B cell (primary cell): ENCODE measurements at regions not wholly inside any gene's neighbourhood (a gene's known extent, or its start where the extent isn't known, plus 50 kb on each side); places are given as distances from the start of the nearest gene placed in this dataset.

Source experiments
- CTCF ChIP-seq: fragments of 200-600 bp; IDR thresholded peaks from one replicate; pipeline ENCODE4 v1.8.0; 2022; ENCODE audit warnings: antibody characterized with exemption, mild to moderate bottlenecking
- EZH2 ChIP-seq: IDR thresholded peaks from 2 replicates; pipeline ENCODE4 v1.6.1; 2012; ENCODE audit warnings: borderline replicate concordance, low read depth, mild to moderate bottlenecking, moderate library complexity, low read length; ENCODE audit not compliant: insufficient read depth, poor library complexity, severe bottlenecking

- TF ChIP-seq CTCF = no peak
- TF ChIP-seq EZH2 = no peak
Observed at GRCh38 chr2:106261871-106262321, 67.8 kb upstream of the UXS1 start.
